ENCODE measurements at regions not wholly inside any gene's neighbourhood (a gene's known extent, or its start where the extent isn't known, plus 50 kb on each side); places are given as distances from the start of the nearest gene placed in this dataset.

DNA sequence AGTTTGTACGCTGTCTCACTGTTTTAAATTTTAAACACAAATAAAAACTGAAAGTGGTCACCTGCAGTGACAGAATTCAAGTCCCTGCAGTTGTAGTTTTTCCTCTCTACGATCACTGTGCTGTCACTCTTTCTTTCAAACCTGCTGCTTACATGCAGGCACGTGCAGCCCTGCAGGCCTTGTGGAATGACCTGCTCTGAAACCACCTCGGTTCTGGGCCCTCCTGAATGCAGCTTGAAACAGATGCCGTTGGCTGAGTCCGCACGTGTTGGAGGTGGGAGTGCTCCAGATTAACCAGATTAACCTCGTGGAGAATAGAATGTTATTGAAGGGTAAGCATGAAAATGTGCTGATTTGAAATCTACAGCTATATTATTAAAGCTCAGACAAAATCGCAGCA is 126.0 kb upstream of the ERCC6L2 start:
- TF ChIP-seq BHLHE40 (IDR thresholded peaks at IDR 0.05; ENCODE audit: low read length) = 0 out of 2 replicates have a peak, but pooled peaks have one; percentile 5
- TF ChIP-seq, protein P1, sequence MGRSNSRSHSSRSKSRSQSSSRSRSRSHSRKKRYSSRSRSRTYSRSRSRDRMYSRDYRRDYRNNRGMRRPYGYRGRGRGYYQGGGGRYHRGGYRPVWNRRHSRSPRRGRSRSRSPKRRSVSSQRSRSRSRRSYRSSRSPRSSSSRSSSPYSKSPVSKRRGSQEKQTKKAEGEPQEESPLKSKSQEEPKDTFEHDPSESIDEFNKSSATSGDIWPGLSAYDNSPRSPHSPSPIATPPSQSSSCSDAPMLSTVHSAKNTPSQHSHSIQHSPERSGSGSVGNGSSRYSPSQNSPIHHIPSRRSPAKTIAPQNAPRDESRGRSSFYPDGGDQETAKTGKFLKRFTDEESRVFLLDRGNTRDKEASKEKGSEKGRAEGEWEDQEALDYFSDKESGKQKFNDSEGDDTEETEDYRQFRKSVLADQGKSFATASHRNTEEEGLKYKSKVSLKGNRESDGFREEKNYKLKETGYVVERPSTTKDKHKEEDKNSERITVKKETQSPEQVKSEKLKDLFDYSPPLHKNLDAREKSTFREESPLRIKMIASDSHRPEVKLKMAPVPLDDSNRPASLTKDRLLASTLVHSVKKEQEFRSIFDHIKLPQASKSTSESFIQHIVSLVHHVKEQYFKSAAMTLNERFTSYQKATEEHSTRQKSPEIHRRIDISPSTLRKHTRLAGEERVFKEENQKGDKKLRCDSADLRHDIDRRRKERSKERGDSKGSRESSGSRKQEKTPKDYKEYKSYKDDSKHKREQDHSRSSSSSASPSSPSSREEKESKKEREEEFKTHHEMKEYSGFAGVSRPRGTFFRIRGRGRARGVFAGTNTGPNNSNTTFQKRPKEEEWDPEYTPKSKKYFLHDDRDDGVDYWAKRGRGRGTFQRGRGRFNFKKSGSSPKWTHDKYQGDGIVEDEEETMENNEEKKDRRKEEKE (IDR thresholded peaks at IDR 0.05) = no peak
- TF ChIP-seq KDM6A (CRISPR knock-in tag; IDR thresholded peaks at IDR 0.05; ENCODE audit: low read depth) = no peak
- TF ChIP-seq, protein P2, sequence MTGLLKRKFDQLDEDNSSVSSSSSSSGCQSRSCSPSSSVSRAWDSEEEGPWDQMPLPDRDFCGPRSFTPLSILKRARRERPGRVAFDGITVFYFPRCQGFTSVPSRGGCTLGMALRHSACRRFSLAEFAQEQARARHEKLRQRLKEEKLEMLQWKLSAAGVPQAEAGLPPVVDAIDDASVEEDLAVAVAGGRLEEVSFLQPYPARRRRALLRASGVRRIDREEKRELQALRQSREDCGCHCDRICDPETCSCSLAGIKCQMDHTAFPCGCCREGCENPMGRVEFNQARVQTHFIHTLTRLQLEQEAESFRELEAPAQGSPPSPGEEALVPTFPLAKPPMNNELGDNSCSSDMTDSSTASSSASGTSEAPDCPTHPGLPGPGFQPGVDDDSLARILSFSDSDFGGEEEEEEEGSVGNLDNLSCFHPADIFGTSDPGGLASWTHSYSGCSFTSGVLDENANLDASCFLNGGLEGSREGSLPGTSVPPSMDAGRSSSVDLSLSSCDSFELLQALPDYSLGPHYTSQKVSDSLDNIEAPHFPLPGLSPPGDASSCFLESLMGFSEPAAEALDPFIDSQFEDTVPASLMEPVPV (CRISPR knock-in tag; IDR thresholded peaks at IDR 0.05) = no peak
- TF ChIP-seq HMG20B (CRISPR knock-in tag; conservative IDR thresholded peaks at IDR 0.05) = no peak
- no peak for TF ChIP-seq EEA1 (CRISPR knock-in tag; IDR thresholded peaks at IDR 0.05; ENCODE audit: borderline replicate concordance)
- TF ChIP-seq, protein P3, sequence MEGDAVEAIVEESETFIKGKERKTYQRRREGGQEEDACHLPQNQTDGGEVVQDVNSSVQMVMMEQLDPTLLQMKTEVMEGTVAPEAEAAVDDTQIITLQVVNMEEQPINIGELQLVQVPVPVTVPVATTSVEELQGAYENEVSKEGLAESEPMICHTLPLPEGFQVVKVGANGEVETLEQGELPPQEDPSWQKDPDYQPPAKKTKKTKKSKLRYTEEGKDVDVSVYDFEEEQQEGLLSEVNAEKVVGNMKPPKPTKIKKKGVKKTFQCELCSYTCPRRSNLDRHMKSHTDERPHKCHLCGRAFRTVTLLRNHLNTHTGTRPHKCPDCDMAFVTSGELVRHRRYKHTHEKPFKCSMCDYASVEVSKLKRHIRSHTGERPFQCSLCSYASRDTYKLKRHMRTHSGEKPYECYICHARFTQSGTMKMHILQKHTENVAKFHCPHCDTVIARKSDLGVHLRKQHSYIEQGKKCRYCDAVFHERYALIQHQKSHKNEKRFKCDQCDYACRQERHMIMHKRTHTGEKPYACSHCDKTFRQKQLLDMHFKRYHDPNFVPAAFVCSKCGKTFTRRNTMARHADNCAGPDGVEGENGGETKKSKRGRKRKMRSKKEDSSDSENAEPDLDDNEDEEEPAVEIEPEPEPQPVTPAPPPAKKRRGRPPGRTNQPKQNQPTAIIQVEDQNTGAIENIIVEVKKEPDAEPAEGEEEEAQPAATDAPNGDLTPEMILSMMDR (CRISPR knock-in tag; IDR thresholded peaks at IDR 0.05) = no peak
- TF ChIP-seq SNRNP70 (IDR thresholded peaks at IDR 0.05; ENCODE audit: low read depth, low read length) = no peak
- no peak for TF ChIP-seq ZFP41 (CRISPR knock-in tag; IDR thresholded peaks at IDR 0.05; ENCODE audit: borderline replicate concordance)
- no peak for TF ChIP-seq GABPA (IDR thresholded peaks at IDR 0.05; ENCODE audit: low read depth, low read length)
- TF ChIP-seq GABPA (CRISPR knock-in tag; IDR thresholded peaks at IDR 0.05; ENCODE audit: low read depth) = no peak

All from HepG2 (cell line).